Ureter (tissue), 1 donor: ENCODE measurements at regions not wholly inside any gene's neighbourhood (a gene's known extent, or its start where the extent isn't known, plus 50 kb on each side); places are given as distances from the start of the nearest gene placed in this dataset.
"Not testable (repeated sequence)": the region's sequence is repeated elsewhere in the genome, so short reads cannot be mapped to it uniquely, and the experiment has no call there.

Experiments
- DNase-seq: peaks from one replicate; pipeline ENCODE4 v3.0.0-alpha.2; 2020; ENCODE audit warnings: low spot score
- donor health status: DM: yes; HTN: yes; CAD: no.

- no peak for DNase-seq
These were observed 59.8 kb upstream of the C5orf63 start for GRCh38 chr5:127133071-127133470.

DNA sequence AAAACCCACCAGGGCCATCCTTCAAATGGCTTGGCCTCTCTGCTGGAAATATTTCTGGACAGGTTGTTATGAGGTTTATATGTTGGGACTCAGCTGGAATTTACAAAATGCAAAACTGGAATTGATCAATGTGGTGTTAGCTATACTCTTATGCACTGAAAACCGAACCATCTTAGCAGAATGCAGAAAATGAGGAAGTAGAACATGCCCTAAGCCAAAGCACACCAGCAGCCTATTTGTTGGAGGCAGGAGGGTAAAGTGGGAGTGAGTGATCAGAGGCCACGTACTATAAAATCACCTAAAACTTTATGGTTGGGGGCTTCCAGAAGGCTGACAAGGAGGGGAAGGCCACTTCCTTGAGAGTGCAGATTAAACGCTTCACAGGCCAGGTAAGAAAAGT, 63.6 kb upstream of the C5orf63 start:
- DNase-seq: no peak

DNA sequence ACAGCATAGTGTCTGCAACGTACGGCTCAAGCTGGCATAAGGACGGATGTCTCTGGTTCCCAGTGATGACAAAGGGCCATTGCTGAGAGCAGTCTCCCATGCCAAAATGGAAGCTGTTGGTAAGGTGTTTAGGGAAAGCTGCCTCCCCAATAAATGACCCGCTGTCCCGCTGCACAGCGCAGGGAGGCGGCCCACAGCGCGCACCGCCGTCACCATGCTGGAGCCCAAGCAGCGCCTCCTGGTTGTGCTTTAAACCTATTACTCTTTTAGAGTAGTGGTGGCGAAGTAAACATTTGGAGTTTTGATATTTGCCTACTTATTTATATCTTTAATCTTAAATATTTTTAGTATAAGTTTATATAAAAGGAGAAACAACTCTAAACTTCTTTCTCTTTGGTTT, 70.4 kb upstream of the C5orf63 start:
- no peak for DNase-seq

DNA sequence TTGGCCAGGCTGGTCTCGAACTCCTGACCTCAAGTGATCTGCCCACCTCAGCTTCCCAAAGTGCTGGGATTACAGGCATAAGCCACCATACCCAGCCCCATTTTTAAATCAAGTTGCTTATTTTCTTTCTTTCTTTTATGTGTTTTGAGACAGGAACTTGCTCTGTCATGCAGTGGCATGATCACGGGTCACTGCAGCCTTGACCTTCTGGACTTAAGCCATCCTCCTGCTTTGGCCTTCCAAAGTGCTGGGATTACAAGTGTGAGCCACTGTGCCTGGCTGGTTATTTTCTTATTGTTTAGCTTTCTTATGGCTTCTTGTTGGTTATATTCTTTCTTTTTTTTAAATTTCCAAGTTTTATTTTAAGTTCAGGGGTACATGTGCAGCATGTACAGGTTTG, 79.7 kb upstream of the C5orf63 start:
- no peak for DNase-seq

- DNase-seq: no peak
These were observed 80.2 kb upstream of the C5orf63 start for GRCh38 chr5:127153521-127153920.

- DNase-seq: no peak
These were observed 90.4 kb upstream of the C5orf63 start for GRCh38 chr5:127163750-127164149.

- no peak for DNase-seq
These were observed 97.8 kb upstream of the C5orf63 start for GRCh38 chr5:127170918-127171600.

GRCh38 chr5:127176769-127177168, 103.5 kb upstream of the C5orf63 start:
- DNase-seq: no peak

- not testable (repeated sequence) for DNase-seq
These were observed 108.0 kb upstream of the MEGF10 start for GRCh38 chr5:127182631-127183030.

GRCh38 chr5:127183332-127183731, 107.3 kb upstream of the MEGF10 start:
- DNase-seq: no peak

DNA sequence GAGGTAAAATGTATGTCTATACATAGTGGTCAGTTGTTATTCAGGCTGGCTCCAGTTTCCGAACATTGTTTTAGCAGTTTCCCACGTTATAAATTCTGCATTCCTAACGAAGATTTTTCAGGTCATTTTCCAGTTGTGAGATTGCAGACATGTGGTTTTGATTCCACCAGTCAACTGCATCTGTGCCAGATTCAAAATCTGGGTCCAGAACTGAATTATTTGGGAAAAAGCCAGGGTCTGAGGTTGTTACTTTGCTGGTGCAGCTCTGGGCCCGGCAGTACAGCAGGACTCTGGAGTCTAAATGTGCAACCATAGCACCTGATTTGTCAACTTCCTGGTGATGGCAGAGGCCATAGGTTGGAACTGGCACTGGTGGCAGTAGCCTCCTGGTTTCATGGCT, 105.7 kb upstream of the MEGF10 start:
- DNase-seq: no peak

- no peak for DNase-seq
These were observed 103.9 kb upstream of the MEGF10 start for GRCh38 chr5:127186657-127187056.

DNA sequence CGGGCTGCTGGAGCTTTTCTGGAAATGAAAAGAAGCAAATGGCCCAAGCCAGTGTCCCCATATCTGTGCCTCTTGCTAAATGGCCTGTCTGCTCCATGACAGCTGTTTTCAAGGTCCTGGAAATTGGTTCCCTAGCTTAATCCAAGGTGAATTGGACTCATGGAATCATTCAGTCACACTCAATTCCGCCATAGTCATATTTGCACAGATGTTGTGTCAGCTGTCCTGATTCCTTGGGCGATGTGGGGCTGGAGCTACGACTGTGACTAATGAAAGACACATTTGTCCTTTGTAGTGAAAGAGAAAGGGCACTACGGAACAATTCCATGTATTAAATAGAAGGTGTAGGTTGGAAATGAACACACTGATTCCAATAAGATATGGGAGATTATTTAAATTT, 102.9 kb upstream of the MEGF10 start:
- DNase-seq: no peak

GRCh38 chr5:127192150-127192549, 98.4 kb upstream of the MEGF10 start:
- DNase-seq: no peak

- no peak for DNase-seq
These were observed 97.7 kb upstream of the MEGF10 start for GRCh38 chr5:127192836-127193338.

DNA sequence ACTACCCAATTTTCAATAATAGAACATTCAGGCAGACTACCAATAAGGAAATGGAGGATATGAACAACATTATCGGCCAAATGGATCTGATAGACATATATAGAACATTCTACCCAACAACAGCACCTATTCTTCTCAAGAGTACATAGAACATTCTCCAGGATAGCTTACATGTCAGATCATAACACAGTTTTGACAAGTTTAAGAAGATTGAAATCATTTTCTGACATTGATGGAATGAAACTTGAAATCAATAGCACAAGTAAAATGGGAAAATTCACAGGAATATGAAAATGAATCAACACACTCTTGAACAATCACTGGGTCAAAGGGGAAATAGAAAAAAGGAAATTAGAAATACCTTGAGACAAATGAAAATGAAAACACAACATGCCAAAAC, 94.6 kb upstream of the MEGF10 start:
- no peak for DNase-seq

DNA sequence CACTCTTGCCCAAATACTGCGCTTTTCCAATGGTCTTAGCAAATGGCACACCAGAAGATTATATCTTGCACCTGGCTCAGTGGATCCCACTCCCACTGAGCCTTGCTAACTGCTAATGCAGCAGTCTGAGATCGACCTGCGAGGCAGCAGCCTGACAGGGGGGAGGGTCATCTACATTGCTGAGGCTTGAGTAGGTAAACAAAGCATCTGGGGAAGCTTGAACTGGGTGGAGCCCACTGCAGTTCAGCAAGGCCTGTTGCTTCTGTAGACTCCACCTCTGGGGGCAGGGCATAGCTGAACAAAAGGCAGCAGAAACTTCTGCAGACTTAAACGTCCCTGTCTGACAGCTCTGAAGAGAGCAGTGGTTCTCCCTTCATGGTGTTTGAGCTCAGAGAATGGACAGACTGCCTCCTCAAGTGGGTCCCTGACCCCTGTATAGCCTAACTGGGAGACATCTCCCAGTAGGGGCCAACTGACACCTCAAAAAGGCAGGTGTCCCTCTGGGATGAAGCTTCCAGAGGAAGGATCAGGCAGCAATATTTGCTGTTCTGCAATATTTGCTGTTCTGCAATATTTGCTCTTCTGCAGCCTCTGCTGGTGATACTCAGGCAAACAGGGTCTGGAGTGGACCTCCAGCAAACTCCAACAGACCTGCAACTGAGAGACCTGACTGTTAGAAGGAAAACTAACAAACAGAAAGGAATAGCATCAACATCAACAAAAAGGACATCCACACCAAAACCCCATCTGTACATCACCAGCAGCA, 93.0 kb upstream of the MEGF10 start:
- DNase-seq: not testable (repeated sequence)

GRCh38 chr5:127202738-127203137, 87.9 kb upstream of the MEGF10 start:
- not testable (repeated sequence) for DNase-seq

DNA sequence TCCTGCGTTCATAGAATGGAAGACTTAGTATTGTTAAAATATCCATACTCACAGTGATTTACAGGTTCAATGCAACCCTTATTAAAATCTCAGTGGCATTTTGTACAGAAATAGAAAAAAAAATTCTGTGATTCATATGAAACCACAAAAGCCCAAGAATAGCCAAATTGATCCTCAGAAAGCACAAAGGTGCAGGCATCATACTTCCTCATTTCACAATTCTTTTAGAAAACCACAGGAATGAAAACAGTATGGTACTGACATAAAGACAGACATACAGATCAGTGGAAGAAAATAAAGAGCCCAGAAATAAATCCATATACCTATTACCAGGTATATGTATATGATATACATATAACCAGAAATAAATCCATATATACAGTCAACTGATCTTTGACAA, 86.8 kb upstream of the MEGF10 start:
- DNase-seq: no peak

DNA sequence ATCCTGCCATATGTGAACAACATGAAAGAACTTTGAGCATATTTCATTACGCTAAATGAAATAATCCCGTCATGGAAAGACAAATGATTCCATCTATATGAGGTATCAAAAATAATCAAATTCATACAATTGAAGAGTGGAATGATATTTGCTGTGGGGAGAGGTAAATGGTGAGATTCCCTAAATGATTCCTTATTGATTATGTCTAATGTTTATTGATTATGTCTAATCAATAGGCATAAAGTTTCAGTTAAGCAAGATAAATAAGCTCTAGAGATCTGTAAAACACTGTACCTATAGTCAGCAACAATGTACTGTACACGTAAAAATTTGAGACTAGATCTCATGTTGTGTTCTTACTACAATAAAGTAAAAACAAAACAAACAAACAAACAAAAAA, 85.4 kb upstream of the MEGF10 start:
- no peak for DNase-seq

DNA sequence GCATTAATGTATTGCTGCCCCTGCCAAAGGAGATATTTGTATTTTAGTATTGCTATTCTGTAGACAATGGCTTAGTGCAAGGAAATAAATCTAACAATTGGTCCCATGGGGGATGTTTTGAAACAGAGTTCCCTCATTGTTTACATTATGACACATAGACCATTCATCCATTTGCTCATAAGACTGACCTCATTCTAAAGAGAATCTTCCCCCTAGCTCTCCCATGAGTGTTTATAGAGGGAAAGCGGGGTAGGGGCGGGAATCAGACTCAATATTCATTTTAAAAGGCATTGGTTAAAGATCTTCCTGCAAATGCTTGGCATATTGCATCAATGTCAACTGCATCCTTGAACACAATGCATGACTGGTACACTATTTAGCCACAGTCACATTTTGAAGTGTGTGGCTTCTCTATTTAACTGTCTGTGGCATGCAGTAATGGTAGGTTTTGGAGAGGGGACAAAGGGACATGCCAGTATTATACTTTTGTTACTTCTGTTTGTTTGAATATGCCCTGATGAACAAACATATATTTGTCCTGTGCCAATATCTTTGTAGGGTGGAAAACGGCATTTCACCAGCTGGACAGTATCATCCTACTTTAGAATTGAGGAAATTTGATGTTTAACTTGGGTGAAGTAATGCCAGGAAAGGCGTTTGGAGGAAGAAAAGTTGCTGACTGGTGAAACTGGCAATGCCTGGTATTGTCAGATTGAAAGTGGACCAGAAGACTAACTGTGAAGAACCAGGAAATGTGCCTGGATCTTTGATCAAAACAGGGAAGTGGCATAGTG, 84.1 kb upstream of the MEGF10 start:
- no peak for DNase-seq

- DNase-seq: no peak
These were observed 80.6 kb upstream of the MEGF10 start for GRCh38 chr5:127210042-127210441.

DNA sequence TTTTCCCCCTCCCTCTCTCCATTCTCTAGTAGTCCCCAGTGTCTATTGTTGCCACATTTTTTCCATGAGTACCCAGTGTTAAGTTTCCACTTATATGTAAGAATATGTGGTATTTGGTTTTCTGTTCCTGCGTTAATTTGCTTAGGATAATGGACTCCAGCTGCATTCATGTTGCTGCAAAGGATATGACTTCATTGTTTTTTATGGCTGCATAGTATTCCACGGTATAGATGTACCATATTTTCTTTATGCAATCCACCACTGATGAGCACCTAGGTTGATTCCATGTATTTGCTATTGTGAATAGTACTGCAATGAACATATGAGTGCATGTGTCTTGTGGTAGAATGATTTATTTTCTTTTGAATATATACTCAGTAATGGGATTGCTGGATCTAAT, 77.4 kb upstream of the MEGF10 start:
- DNase-seq: no peak
